ENCODE measurements at regions not wholly inside any gene's neighbourhood (a gene's known extent, or its start where the extent isn't known, plus 50 kb on each side); places are given as distances from the start of the nearest gene placed in this dataset.

GRCh38 chr10:35882422-35883150 is 240.5 kb upstream of the FZD8 start:
- no peak for TF ChIP-seq CTCF (IDR thresholded peaks at IDR 0.05; ENCODE audit: low read depth, low read length)
- TF ChIP-seq POLR2A (IDR thresholded peaks at IDR 0.05; ENCODE audit: extremely low read depth, insufficient read length), result no peak
- no peak for TF ChIP-seq MAX (IDR thresholded peaks at IDR 0.05; ENCODE audit: low read depth, low read length)
